Sigmoid colon (tissue), 6 donors: ENCODE measurements at regions not wholly inside any gene's neighbourhood (a gene's known extent, or its start where the extent isn't known, plus 50 kb on each side); places are given as distances from the start of the nearest gene placed in this dataset.

Experiments
- DNase-seq: peaks from one replicate; pipeline ENCODE4 v3.0.0-alpha.2; 2019
- H3K27ac ChIP-seq, 4 donors: fragments of 200-600 bp; sonication (generic); one replicate each; pipeline ENCODE4 v1.5.1; 2016 to 2019; ENCODE audit warnings: mild to moderate bottlenecking in 1 of 4
- H3K27me3 ChIP-seq, 3 donors: fragments of 200-600 bp; sonication (generic); one replicate each; pipeline ENCODE4 v1.5.1; 2019; ENCODE audit warnings: mild to moderate bottlenecking in 1 of 3
- H3K36me3 ChIP-seq, 4 donors: fragments of 200-600 bp; sonication (generic); one replicate each; pipeline ENCODE4 v1.5.1; 2016 to 2019
- H3K4me1 ChIP-seq, 4 donors: fragments of 200-600 bp; sonication (generic); one replicate each; pipeline ENCODE4 v1.5.1; 2017 to 2019
- H3K4me3 ChIP-seq, 4 donors: fragments of 200-600 bp; sonication (generic); one replicate each; pipeline ENCODE4 v1.5.1; 2017 to 2019; ENCODE audit warnings: mild to moderate bottlenecking in 2 of 4, moderate library complexity in 1 of 4
- H3K9me3 ChIP-seq, 4 donors: fragments of 200-600 bp in 3 of 4; sonication (generic) in 3 of 4; one replicate each; pipeline versions ENCODE4 v1.5.1 to v1.6.1; 2013 to 2019
- CTCF ChIP-seq, 4 experiments: fragments of 450-650 bp in 3 of 4; fragments of 200-600 bp in 1 of 4; IDR thresholded peaks; one replicate each; pipeline ENCODE4 v1.5.1; 2016 to 2019; ENCODE audit warnings: antibody characterized with exemption in 4 of 4, mild to moderate bottlenecking in 3 of 4, moderate library complexity in 2 of 4
- EP300 ChIP-seq, 4 donors: sonication (generic); formaldehyde crosslinking; IDR thresholded peaks; one replicate each; pipeline ENCODE4 v1.6.1; 2017; ENCODE audit warnings: antibody characterized with exemption in 4 of 4
- POLR2A ChIP-seq, 2 donors: fragments of 450-650 bp; IDR thresholded peaks; one replicate each; pipeline ENCODE4 v1.6.1; 2016; ENCODE audit warnings: antibody characterized with exemption in 2 of 2, mild to moderate bottlenecking in 2 of 2, moderate library complexity in 2 of 2
- POLR2AphosphoS5 ChIP-seq, 4 donors: sonication (generic); formaldehyde crosslinking; IDR thresholded peaks; one replicate each; pipeline ENCODE4 v1.6.1; 2017; ENCODE audit warnings: antibody characterized with exemption in 4 of 4
- WGBS, 2 donors: extraction: QIAGEN DNeasy Blood & Tissue Kit; methylation state at CpG; one replicate each; pipeline ENCODE4 v1.1.7; 2013; 5-methylcytosine and 5-hydroxymethylcytosine counted together
- intact Hi-C: fragments of 100-400 bp; cut with DNase I; formaldehyde crosslinking; loops from one replicate; pipeline ENCODE4 v1.15.1; 2023
- donor health status: healthy with polysubstance abuse.
- donor health status: healthy.

GRCh38 chrY:7682386-7682785 lies 770.8 kb upstream of the AMELY start:
- Histone ChIP-seq H3K4me1 (no peaks in the 10 kb centered on the region), H3K27me3 (no peaks in the 10 kb centered on the region), H3K36me3 (no peaks in the 10 kb centered on the region), H3K4me3 (no peak overlapping the region), H3K9me3 (no peaks in the 10 kb centered on the region), H3K27ac (no peak overlapping the region)
- no peak for TF ChIP-seq EP300 (IDR thresholded peaks at IDR 0.05)
- TF ChIP-seq POLR2AphosphoS5 (IDR thresholded peaks at IDR 0.05): no peak
- no peak for DNase-seq
- intact Hi-C loops: no loop called here

GRCh38 chrY:7681426-7681825 lies 769.9 kb upstream of the AMELY start:
- H3K36me3 ChIP-seq: no peaks in the 10 kb centered on the region
- TF ChIP-seq EP300 (IDR thresholded peaks at IDR 0.05) (no peak), POLR2AphosphoS5 (IDR thresholded peaks at IDR 0.05) (no peak), CTCF (IDR thresholded peaks at IDR 0.05) (no peak), POLR2A (IDR thresholded peaks at IDR 0.05) (no peak)
- no peaks in the 10 kb centered on the region for H3K4me1 ChIP-seq
- intact Hi-C loops: no loop called here
- H3K27me3 ChIP-seq: no peaks in the 10 kb centered on the region
- H3K9me3 ChIP-seq: no peaks in the 10 kb centered on the region
- DNase-seq: no peak
- WGBS, 2 donors: 92 to 99% methylated on average over 4 of the region's 4 CpGs
- H3K4me3 ChIP-seq: no peak overlapping the region
- no peak overlapping the region for H3K27ac ChIP-seq

GRCh38 chrY:7674465-7674864 lies 762.9 kb upstream of the AMELY start:
- TF ChIP-seq CTCF (IDR thresholded peaks at IDR 0.05): no peak
- no peak for TF ChIP-seq POLR2A (IDR thresholded peaks at IDR 0.05)
- no peak for TF ChIP-seq POLR2AphosphoS5 (IDR thresholded peaks at IDR 0.05)
- TF ChIP-seq EP300 (IDR thresholded peaks at IDR 0.05): no peak
- no peak for DNase-seq
- no peaks in the 10 kb centered on the region for H3K4me1 ChIP-seq
- 86 to 95% methylated on average over 2 of the region's 2 CpGs for WGBS, 2 donors
- no peak overlapping the region for H3K4me3 ChIP-seq
- intact Hi-C loops: no loop called here
- H3K36me3 ChIP-seq: no peaks in the 10 kb centered on the region
- no peak overlapping the region for H3K27ac ChIP-seq
- no peaks in the 10 kb centered on the region for H3K9me3 ChIP-seq
- H3K27me3 ChIP-seq: no peaks in the 10 kb centered on the region

- no peaks in the 10 kb centered on the region for H3K27me3 ChIP-seq
- no peak for DNase-seq
- TF ChIP-seq EP300 (IDR thresholded peaks at IDR 0.05) (no peak), CTCF (IDR thresholded peaks at IDR 0.05) (no peak), POLR2A (IDR thresholded peaks at IDR 0.05) (no peak), POLR2AphosphoS5 (IDR thresholded peaks at IDR 0.05) (no peak)
- no peaks in the 10 kb centered on the region for H3K4me1 ChIP-seq
- intact Hi-C loops: no loop called here
- WGBS, 2 donors: 96% methylated on average over 15 of the region's 15 CpGs
- H3K4me3 ChIP-seq: no peak overlapping the region
- H3K9me3 ChIP-seq: no peaks in the 10 kb centered on the region
- no peaks in the 10 kb centered on the region for H3K36me3 ChIP-seq
- no peak overlapping the region for H3K27ac ChIP-seq
These were observed 761.2 kb upstream of the AMELY start for GRCh38 chrY:7672796-7673195.

- Histone ChIP-seq H3K27me3 (no peaks in the 10 kb centered on the region), H3K9me3 (no peaks in the 10 kb centered on the region), H3K4me3 (no peak overlapping the region), H3K4me1 (no peaks in the 10 kb centered on the region), H3K36me3 (no peaks in the 10 kb centered on the region), H3K27ac (no peak overlapping the region)
- WGBS, 2 donors: 76 to 85% methylated on average over 4 of the region's 4 CpGs
- DNase-seq: no peak
- TF ChIP-seq POLR2A (IDR thresholded peaks at IDR 0.05): no peak
- no peak for TF ChIP-seq EP300 (IDR thresholded peaks at IDR 0.05)
- no peak for TF ChIP-seq POLR2AphosphoS5 (IDR thresholded peaks at IDR 0.05)
- no peak for TF ChIP-seq CTCF (IDR thresholded peaks at IDR 0.05)
- intact Hi-C loops: no loop called here
These were observed 751.7 kb upstream of the AMELY start for GRCh38 chrY:7663261-7663660.
